ENCODE measurements at regions not wholly inside any gene's neighbourhood (a gene's known extent, or its start where the extent isn't known, plus 50 kb on each side); places are given as distances from the start of the nearest gene placed in this dataset.

DNA sequence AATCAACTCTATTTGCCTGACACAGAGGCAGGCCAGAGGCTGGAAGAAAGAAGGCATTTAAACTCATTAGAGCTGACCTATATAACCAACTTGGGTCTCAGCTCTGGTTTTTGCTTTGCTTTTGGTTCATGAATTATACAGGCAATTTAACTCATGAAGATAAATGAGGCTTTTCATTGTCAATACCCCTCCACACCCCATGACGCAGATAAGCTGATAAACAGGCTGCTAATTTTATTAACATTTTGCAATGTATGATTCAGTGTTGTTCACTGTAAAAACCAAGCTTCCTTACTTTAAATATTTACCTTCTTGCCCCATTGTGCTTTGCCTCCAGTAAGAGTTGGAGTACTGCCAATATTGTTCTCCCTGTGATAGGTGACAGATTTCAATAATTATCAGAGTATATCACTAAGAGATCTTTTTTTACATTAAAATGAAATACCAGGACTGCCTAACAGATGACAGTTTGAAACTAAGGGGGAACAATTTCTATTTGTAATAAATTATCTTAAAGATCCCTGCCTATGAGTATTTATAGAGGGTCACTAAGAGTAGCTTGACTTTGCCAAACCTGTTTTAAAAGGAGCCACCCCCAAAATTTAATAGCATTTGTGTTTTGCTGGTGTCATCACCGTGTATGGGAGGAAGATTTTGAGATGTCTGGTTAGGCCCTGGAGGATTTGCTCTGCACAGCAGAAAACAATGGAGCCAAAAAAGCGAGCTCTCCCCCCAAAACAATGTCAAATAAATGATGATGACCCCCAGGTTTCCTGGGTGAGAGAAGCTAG, 472.7 kb upstream of the NBEA start:
- H3K9me3 ChIP-seq (ENCODE audit: control insufficient read depth, low read length) = no peaks in the 10 kb centered on the region
- no peak overlapping the region for H3K4me3 ChIP-seq (ENCODE audit: insufficient read depth, low read depth, low read length)
- H3K36me3 ChIP-seq (ENCODE audit: control insufficient read depth, insufficient read depth, low read length) = no peaks in the 10 kb centered on the region
- WGBS, 2 experiments = 71 to 90% methylated on average over 1 to 3 of the region's 3 CpGs
- no peaks in the 10 kb centered on the region for H3K4me1 ChIP-seq (ENCODE audit: control insufficient read depth, insufficient read depth, low read length)
- no peak overlapping the region for H3K27ac ChIP-seq (ENCODE audit: insufficient read depth, low read depth, low read length, poor library complexity, severe bottlenecking)
- H3K27me3 ChIP-seq (ENCODE audit: control insufficient read depth, insufficient read depth, low read length, poor library complexity, severe bottlenecking) = no peaks in the 10 kb centered on the region

DNA sequence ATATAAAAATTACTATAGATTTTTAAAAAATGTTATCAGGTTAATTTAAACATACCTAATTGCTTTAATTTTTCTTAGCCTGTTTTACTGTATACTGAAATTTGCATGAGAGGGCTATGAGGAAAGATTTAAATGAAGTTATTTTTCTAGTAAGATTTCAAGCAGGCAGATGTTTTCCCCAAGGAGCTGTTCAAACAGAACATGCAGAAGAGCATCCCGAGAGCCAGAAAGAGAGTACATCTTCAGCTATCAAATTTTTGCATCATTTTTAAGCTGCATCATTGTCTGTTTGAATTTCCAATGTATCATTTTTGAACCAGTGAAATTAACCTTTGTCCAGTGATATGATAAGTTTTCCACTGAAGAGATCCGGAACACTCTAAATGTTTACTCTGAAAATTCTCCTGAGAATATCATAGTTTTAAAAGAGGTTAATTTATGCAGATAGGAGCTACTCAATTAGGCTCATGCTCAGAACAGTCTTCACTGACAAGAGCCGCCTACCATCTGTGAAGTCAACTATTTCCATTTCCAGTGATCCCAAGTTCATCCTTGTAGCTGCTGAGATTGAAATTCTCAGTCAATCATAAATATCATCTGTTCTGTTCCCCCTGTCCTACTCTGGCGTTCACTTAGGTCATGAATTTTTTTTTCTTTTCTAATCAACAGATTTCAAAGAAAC, 467.7 kb upstream of the NBEA start:
- H3K9me3 ChIP-seq (ENCODE audit: control insufficient read depth, low read length) = no peaks in the 10 kb centered on the region
- H3K27ac ChIP-seq (ENCODE audit: insufficient read depth, low read depth, low read length, poor library complexity, severe bottlenecking) = no peak overlapping the region
- 93 to 95% methylated on average over 4 of the region's 4 CpGs for WGBS, 2 experiments
- no peak overlapping the region for H3K4me3 ChIP-seq (ENCODE audit: insufficient read depth, low read depth, low read length)
- no peaks in the 10 kb centered on the region for H3K27me3 ChIP-seq (ENCODE audit: control insufficient read depth, insufficient read depth, low read length, poor library complexity, severe bottlenecking)
- no peaks in the 10 kb centered on the region for H3K36me3 ChIP-seq (ENCODE audit: control insufficient read depth, insufficient read depth, low read length)
- H3K4me1 ChIP-seq (ENCODE audit: control insufficient read depth, insufficient read depth, low read length) = no peaks in the 10 kb centered on the region

DNA sequence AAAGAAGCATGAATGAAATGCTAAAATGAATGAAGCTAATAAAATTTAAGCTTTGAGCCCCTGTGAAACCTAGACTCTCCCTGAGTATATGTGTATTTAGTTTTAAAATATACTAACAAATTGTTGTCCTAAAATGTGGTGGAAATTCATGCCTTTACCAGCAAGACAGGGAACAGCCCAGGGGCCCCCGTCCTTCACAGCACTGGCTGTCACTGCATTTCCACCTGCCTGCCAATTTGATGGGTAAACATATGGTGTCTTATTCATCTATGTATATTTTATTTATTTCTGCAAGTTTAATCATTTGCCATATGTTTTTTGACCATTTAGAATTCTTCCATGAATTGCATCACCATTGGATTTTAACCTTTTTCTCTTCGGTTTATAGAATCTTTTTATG, 463.7 kb upstream of the NBEA start:
- no peak overlapping the region for H3K4me3 ChIP-seq (ENCODE audit: insufficient read depth, low read depth, low read length)
- no peak overlapping the region for H3K27ac ChIP-seq (ENCODE audit: insufficient read depth, low read depth, low read length, poor library complexity, severe bottlenecking)
- no peaks in the 10 kb centered on the region for H3K27me3 ChIP-seq (ENCODE audit: control insufficient read depth, insufficient read depth, low read length, poor library complexity, severe bottlenecking)
- no peaks in the 10 kb centered on the region for H3K36me3 ChIP-seq (ENCODE audit: control insufficient read depth, insufficient read depth, low read length)
- WGBS, 2 experiments = 88 to 94% methylated on average over 2 of the region's 2 CpGs
- H3K4me1 ChIP-seq (ENCODE audit: control insufficient read depth, insufficient read depth, low read length) = no peaks in the 10 kb centered on the region
- no peaks in the 10 kb centered on the region for H3K9me3 ChIP-seq (ENCODE audit: control insufficient read depth, low read length)

DNA sequence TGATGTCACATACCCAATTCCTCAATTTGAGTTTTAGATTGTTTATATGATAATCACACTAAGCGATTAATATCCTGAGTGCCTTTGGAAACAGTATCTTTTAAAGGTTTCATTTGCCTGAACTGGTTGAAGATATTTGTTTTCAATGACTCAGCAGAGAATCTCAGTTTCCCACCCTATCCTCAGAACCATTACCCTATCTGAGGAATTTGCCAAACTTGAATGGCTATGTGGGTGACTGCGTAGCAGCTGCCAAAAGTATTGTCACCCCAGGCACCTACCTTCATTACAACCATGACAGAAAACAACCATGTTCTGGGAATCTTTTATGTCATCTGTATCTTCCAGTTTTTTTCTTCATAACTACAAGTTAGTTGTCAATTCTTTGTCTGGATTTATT, 440.1 kb upstream of the NBEA start:
- Histone ChIP-seq H3K4me3 (ENCODE audit: insufficient read depth, low read depth, low read length) (no peak overlapping the region), H3K27ac (ENCODE audit: insufficient read depth, low read depth, low read length, poor library complexity, severe bottlenecking) (no peak overlapping the region), H3K36me3 (ENCODE audit: control insufficient read depth, insufficient read depth, low read length) (no peaks in the 10 kb centered on the region), H3K27me3 (ENCODE audit: control insufficient read depth, insufficient read depth, low read length, poor library complexity, severe bottlenecking) (no peaks in the 10 kb centered on the region), H3K4me1 (ENCODE audit: control insufficient read depth, insufficient read depth, low read length) (no peaks in the 10 kb centered on the region), H3K9me3 (ENCODE audit: control insufficient read depth, low read length) (no peaks in the 10 kb centered on the region)
- 96 to 100% methylated on average over 2 of the region's 2 CpGs for WGBS, 2 experiments

DNA sequence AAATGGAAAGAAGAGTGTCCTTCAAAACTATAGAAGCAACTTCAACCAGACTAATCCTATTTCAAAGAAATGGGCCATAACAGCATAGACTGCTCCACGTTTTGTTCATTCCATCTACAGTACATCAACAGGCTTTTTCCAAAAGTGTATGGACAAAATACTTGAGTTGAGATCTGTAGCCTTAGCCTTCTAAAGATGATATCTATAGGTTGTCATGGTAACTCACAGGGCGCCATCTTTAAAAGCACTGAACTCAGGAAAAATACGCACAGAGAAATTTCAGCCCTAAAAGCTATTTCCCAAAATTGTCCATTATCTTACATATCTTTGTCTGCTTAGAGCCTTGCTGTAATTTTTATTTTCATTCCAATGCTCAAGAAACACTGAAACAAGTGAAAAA, 439.4 kb upstream of the NBEA start:
- no peaks in the 10 kb centered on the region for H3K36me3 ChIP-seq (ENCODE audit: control insufficient read depth, insufficient read depth, low read length)
- H3K9me3 ChIP-seq (ENCODE audit: control insufficient read depth, low read length) = no peaks in the 10 kb centered on the region
- H3K27ac ChIP-seq (ENCODE audit: insufficient read depth, low read depth, low read length, poor library complexity, severe bottlenecking) = no peak overlapping the region
- no peak overlapping the region for H3K4me3 ChIP-seq (ENCODE audit: insufficient read depth, low read depth, low read length)
- H3K27me3 ChIP-seq (ENCODE audit: control insufficient read depth, insufficient read depth, low read length, poor library complexity, severe bottlenecking) = no peaks in the 10 kb centered on the region
- 96 to 98% methylated on average over 3 of the region's 3 CpGs for WGBS, 2 experiments
- no peaks in the 10 kb centered on the region for H3K4me1 ChIP-seq (ENCODE audit: control insufficient read depth, insufficient read depth, low read length)

DNA sequence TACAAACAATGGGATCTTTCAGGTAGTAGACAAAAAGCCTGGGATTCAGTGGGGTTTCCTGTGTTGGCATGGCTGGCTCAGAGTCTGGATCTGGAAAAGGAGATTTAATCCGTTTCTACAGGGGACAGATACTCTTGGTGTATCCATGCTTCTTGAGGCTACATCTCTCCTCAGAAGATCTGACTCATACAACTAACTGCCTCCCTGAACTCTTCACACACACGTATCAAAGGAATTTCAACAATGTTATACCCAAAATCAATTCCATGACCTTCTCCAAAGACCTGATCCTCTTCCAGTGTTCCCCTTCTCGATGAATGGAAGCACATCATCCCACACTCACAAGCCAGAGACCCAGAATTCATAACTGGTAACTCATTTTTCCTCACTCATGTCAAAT, 435.3 kb upstream of the NBEA start:
- 88 to 91% methylated on average over 3 of the region's 3 CpGs for WGBS, 2 experiments
- no peak overlapping the region for H3K27ac ChIP-seq (ENCODE audit: insufficient read depth, low read depth, low read length, poor library complexity, severe bottlenecking)

DNA sequence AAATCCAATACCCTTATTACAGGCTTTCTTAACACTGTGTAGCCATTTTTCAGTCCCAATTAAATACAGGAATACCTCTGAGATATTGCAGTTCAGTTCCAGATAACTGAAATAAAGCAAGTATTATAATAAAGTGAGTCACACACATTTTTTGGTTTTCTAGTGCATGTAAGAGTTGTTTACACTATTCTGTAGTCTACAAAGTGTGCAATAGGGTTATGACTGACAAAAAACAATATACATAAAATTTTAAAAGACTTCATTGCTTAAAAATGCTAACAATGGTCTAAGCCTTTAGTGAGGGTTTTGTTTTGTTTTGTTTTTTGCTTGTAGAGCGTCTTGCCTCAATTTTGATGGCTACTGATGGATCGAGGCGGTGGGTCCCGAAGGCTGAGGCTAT, 434.4 kb upstream of the NBEA start:
- Histone ChIP-seq H3K27me3 (ENCODE audit: control insufficient read depth, insufficient read depth, low read length, poor library complexity, severe bottlenecking) (no peaks in the 10 kb centered on the region), H3K36me3 (ENCODE audit: control insufficient read depth, insufficient read depth, low read length) (no peaks in the 10 kb centered on the region), H3K4me1 (ENCODE audit: control insufficient read depth, insufficient read depth, low read length) (no peaks in the 10 kb centered on the region), H3K27ac (ENCODE audit: insufficient read depth, low read depth, low read length, poor library complexity, severe bottlenecking) (no peak overlapping the region), H3K4me3 (ENCODE audit: insufficient read depth, low read depth, low read length) (no peak overlapping the region), H3K9me3 (ENCODE audit: control insufficient read depth, low read length) (no peaks in the 10 kb centered on the region)
- 84 to 95% methylated on average over 4 of the region's 4 CpGs for WGBS, 2 experiments

More for the DNA sequence above, 435.3 kb upstream of the NBEA start:
- Histone ChIP-seq H3K27me3 (ENCODE audit: control insufficient read depth, insufficient read depth, low read length, poor library complexity, severe bottlenecking) (no peaks in the 10 kb centered on the region), H3K36me3 (ENCODE audit: control insufficient read depth, insufficient read depth, low read length) (no peaks in the 10 kb centered on the region), H3K9me3 (ENCODE audit: control insufficient read depth, low read length) (no peaks in the 10 kb centered on the region), H3K4me1 (ENCODE audit: control insufficient read depth, insufficient read depth, low read length) (no peaks in the 10 kb centered on the region), H3K4me3 (ENCODE audit: insufficient read depth, low read depth, low read length) (no peak overlapping the region)

DNA sequence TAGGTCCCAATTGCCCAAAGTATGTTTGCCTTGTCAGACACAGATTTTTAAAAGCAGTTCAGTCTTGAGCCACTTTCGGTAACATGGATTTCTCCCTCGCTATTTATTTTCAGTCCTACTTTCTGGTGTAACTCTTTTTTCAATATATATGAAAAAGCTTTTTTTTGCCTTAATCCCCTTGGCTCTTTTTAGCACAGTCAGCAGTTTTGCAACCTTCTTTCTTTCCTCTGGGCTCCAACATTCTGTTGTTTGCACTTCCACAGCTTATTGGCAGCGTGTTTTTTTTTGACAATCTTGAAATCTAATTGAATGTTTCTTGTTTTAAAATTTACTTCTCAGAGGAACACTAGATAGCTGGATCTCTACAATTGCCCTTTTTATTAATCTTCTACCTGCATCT, 429.3 kb upstream of the NBEA start:
- no peaks in the 10 kb centered on the region for H3K36me3 ChIP-seq (ENCODE audit: control insufficient read depth, insufficient read depth, low read length)
- 73 to 96% methylated on average over 2 to 3 of the region's 3 CpGs for WGBS, 2 experiments

DNA sequence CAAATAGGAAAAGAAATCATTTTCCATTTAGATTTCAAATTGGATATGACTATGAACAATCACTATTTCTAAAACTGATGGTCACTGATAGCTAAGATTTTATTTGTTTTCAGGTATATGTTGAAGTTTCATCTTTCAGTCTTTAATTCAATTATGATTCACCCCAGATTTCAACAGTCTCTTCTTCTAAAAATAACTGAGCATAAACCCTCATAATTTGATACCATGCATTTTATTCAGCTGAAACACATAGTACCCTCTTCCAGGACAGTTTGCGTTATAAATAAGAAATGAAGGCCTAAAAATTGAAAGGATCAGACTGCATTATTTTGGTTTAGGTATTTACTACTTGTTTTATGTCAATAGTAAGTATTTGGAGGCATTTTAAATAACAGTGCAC, 428.5 kb upstream of the NBEA start:
- H3K27me3 ChIP-seq (ENCODE audit: control insufficient read depth, insufficient read depth, low read length, poor library complexity, severe bottlenecking) = no peaks in the 10 kb centered on the region
- H3K4me1 ChIP-seq (ENCODE audit: control insufficient read depth, insufficient read depth, low read length) = no peaks in the 10 kb centered on the region
- no peaks in the 10 kb centered on the region for H3K36me3 ChIP-seq (ENCODE audit: control insufficient read depth, insufficient read depth, low read length)
- H3K27ac ChIP-seq (ENCODE audit: insufficient read depth, low read depth, low read length, poor library complexity, severe bottlenecking) = no peak overlapping the region
- no peak overlapping the region for H3K4me3 ChIP-seq (ENCODE audit: insufficient read depth, low read depth, low read length)
- H3K9me3 ChIP-seq (ENCODE audit: control insufficient read depth, low read length) = no peaks in the 10 kb centered on the region
- WGBS, 2 experiments = 100% methylated on average over 1 of the region's 1 CpG; no CpG with 5 or more reads in 1 of the 2 experiments

More for the DNA sequence above, 429.3 kb upstream of the NBEA start:
- no peak overlapping the region for H3K4me3 ChIP-seq (ENCODE audit: insufficient read depth, low read depth, low read length)
- H3K27ac ChIP-seq (ENCODE audit: insufficient read depth, low read depth, low read length, poor library complexity, severe bottlenecking) = no peak overlapping the region
- H3K4me1 ChIP-seq (ENCODE audit: control insufficient read depth, insufficient read depth, low read length) = no peaks in the 10 kb centered on the region
- H3K9me3 ChIP-seq (ENCODE audit: control insufficient read depth, low read length) = no peaks in the 10 kb centered on the region
- H3K27me3 ChIP-seq (ENCODE audit: control insufficient read depth, insufficient read depth, low read length, poor library complexity, severe bottlenecking) = no peaks in the 10 kb centered on the region

DNA sequence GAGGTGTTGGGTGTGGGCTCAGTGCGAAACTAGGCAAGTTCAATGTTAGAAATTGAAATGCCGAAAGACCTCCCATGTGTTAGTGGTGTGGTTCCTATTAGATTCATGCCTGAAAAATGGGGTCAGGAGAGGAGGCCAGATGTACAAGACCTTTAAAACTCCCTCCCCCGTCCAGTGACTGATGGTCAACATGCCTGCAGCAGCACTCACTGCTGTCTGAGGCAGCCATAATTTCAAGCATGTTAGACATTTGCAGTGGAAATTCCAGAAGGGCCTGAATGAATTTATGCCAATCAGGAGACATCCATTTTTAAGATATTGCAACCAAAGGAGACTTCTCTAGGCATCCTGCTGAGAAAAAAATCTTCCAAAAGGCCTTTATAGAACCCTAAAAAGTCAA, 426.9 kb upstream of the NBEA start:
- Histone ChIP-seq H3K27me3 (ENCODE audit: control insufficient read depth, insufficient read depth, low read length, poor library complexity, severe bottlenecking) (no peaks in the 10 kb centered on the region), H3K4me3 (ENCODE audit: insufficient read depth, low read depth, low read length) (no peak overlapping the region), H3K27ac (ENCODE audit: insufficient read depth, low read depth, low read length, poor library complexity, severe bottlenecking) (no peak overlapping the region), H3K36me3 (ENCODE audit: control insufficient read depth, insufficient read depth, low read length) (no peaks in the 10 kb centered on the region), H3K9me3 (ENCODE audit: control insufficient read depth, low read length) (no peaks in the 10 kb centered on the region), H3K4me1 (ENCODE audit: control insufficient read depth, insufficient read depth, low read length) (no peaks in the 10 kb centered on the region)
- 96% methylated on average over 3 of the region's 3 CpGs for WGBS, 2 experiments

Measured in ectodermal cell (in vitro differentiated cells).